ENCODE measurements at regions not wholly inside any gene's neighbourhood (a gene's known extent, or its start where the extent isn't known, plus 50 kb on each side); places are given as distances from the start of the nearest gene placed in this dataset.

- no peaks in the 10 kb centered on the region for H3K27me3 ChIP-seq (ENCODE audit: control insufficient read depth, insufficient read depth, low read length)
- ChIA-PET CTCF (no interaction called here), POLR2A (no interaction called here)
- no peak overlapping the region for H3K4me3 ChIP-seq (ENCODE audit: low read depth, low read length)
- no peaks in the 10 kb centered on the region for H3K9me3 ChIP-seq (ENCODE audit: control insufficient read depth, insufficient read depth, low read length)
- DNase-seq (ENCODE audit: low read depth, low spot score), result no peak
- H3K27ac ChIP-seq (ENCODE audit: low read depth, low read length), result no peak overlapping the region
- TF ChIP-seq CTCF (IDR thresholded peaks at IDR 0.05; ENCODE audit: low read depth, low read length), result no peak
These were observed 238.0 kb downstream of the POSTN start for GRCh38 chr13:37360556-37360955.

DNA sequence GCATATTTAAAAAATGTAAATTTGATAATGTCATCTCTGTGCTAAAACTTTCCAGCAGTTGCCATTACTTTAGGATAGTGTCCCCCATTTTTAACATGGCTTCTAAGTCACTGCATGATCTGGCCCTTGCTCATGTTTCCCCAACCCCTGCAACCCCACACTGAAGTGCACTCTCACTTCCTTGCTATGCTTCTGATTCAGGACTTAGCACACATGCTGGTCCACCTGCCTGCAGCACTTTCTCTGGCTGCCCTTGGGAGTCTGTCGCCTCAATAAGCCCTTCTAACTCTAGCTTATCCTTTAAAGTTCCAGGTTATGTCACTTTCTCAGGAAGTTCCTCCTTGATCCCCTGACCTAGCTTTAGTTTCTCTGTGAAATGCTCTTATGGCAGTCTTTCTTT is 241.0 kb downstream of the POSTN start:
- ChIA-PET CTCF (no interaction called here), POLR2A (no interaction called here)
- Histone ChIP-seq H3K9me3 (ENCODE audit: control insufficient read depth, insufficient read depth, low read length) (no peaks in the 10 kb centered on the region), H3K4me3 (ENCODE audit: low read depth, low read length) (no peak overlapping the region), H3K27ac (ENCODE audit: low read depth, low read length) (no peak overlapping the region), H3K27me3 (ENCODE audit: control insufficient read depth, insufficient read depth, low read length) (no peaks in the 10 kb centered on the region)
- TF ChIP-seq CTCF (IDR thresholded peaks at IDR 0.05; ENCODE audit: low read depth, low read length), result no peak
- DNase-seq (ENCODE audit: low read depth, low spot score), result no peak

- DNase-seq (ENCODE audit: low read depth, low spot score), result no peak
- TF ChIP-seq CTCF (IDR thresholded peaks at IDR 0.05; ENCODE audit: low read depth, low read length), result no peak
- no peaks in the 10 kb centered on the region for H3K9me3 ChIP-seq (ENCODE audit: control insufficient read depth, insufficient read depth, low read length)
- H3K27me3 ChIP-seq (ENCODE audit: control insufficient read depth, insufficient read depth, low read length), result no peaks in the 10 kb centered on the region
- H3K4me3 ChIP-seq (ENCODE audit: low read depth, low read length), result no peak overlapping the region
- POLR2A ChIA-PET, result no interaction called here
- no peak overlapping the region for H3K27ac ChIP-seq (ENCODE audit: low read depth, low read length)
- CTCF ChIA-PET, result no interaction called here
These were observed 244.7 kb downstream of the POSTN start for GRCh38 chr13:37353911-37354310.

DNA sequence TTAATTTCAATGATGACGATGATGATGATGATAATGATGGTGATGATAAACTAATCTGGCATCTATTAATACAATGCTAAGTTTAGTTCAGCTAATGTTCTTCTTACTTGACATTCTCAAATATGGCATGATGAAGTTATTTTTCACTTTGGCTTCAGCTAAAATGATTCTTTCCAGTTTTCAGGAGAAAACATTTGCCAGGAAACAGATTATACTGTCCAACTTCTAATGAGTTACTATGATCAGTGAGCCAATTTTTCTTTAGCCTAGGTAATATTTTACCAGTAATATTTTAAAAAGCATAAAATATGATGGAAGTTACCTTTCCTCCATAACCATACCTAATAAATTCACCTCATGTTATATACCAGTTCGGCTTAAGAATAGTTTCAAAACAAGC is 245.7 kb upstream of the CSNK1A1L start:
- H3K9me3 ChIP-seq (ENCODE audit: control insufficient read depth, insufficient read depth, low read length), result no peaks in the 10 kb centered on the region
- H3K4me3 ChIP-seq (ENCODE audit: low read depth, low read length), result no peak overlapping the region
- POLR2A ChIA-PET, result no interaction called here
- DNase-seq (ENCODE audit: low read depth, low spot score), result no peak
- TF ChIP-seq CTCF (IDR thresholded peaks at IDR 0.05; ENCODE audit: low read depth, low read length), result no peak
- CTCF ChIA-PET, result no interaction called here
- no peak overlapping the region for H3K27ac ChIP-seq (ENCODE audit: low read depth, low read length)
- H3K27me3 ChIP-seq (ENCODE audit: control insufficient read depth, insufficient read depth, low read length), result no peaks in the 10 kb centered on the region

GRCh38 chr13:37349916-37350315 is 244.5 kb upstream of the CSNK1A1L start:
- H3K27ac ChIP-seq (ENCODE audit: low read depth, low read length), result no peak overlapping the region
- no peak overlapping the region for H3K4me3 ChIP-seq (ENCODE audit: low read depth, low read length)
- ChIA-PET POLR2A (no interaction called here), CTCF (no interaction called here)
- no peaks in the 10 kb centered on the region for H3K9me3 ChIP-seq (ENCODE audit: control insufficient read depth, insufficient read depth, low read length)
- DNase-seq (ENCODE audit: low read depth, low spot score), result no peak
- no peak for TF ChIP-seq CTCF (IDR thresholded peaks at IDR 0.05; ENCODE audit: low read depth, low read length)
- no peaks in the 10 kb centered on the region for H3K27me3 ChIP-seq (ENCODE audit: control insufficient read depth, insufficient read depth, low read length)
